HG03575 (cell line): ENCODE measurements at regions not wholly inside any gene's neighbourhood (a gene's known extent, or its start where the extent isn't known, plus 50 kb on each side); places are given as distances from the start of the nearest gene placed in this dataset.
"Not testable (repeated sequence)": the region's sequence is repeated elsewhere in the genome, so short reads cannot be mapped to it uniquely, and the experiment has no call there.

Experiments
- ATAC-seq: cut with Tn5 transposase; IDR thresholded peaks from one replicate; pipeline ENCODE4 v1.9.1; 2021; ENCODE audit not compliant: unreplicated experiment, insufficient number of reproducible peaks, low FRiP score; ENCODE audit errors: extremely low read depth

GRCh38 chr10:32217216-32217615 lies 129.7 kb downstream of the EPC1 start:
- ATAC-seq = no peak

DNA sequence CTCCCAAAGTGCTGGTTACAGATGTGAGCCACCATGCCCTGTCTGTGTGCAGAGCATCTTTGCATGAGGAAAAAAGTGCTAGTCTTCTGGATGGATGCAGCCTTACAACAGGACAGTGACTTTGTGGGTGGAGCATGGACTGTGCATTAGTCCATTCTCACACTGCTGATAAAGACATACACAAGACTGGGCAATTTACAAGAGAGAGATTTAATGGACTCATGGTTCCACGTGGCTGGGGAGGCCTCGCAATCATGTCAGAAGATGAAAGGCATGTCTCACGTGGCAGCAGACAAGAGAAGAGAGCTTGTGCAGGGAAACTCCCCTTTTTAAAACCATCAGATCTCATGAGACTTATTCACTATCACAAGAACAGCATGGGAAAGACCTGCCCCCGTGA lies 133.1 kb downstream of the EPC1 start:
- ATAC-seq = not testable (repeated sequence)

DNA sequence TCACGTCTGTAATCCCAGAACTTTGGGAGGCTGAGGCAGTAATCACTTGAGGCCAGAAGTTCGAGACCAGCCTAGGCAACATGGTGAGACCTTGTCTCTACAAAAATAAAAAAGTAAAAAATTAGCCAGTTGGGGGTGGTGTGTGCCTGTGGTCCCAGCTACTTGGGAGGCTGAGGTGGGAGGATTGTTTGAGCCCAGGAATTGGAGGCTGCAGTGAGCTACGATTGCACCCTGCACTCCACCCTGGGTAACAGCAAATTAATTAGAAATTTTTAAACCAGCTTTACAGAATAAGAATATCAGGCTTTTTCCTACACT lies 136.0 kb downstream of the EPC1 start:
- no peak for ATAC-seq

DNA sequence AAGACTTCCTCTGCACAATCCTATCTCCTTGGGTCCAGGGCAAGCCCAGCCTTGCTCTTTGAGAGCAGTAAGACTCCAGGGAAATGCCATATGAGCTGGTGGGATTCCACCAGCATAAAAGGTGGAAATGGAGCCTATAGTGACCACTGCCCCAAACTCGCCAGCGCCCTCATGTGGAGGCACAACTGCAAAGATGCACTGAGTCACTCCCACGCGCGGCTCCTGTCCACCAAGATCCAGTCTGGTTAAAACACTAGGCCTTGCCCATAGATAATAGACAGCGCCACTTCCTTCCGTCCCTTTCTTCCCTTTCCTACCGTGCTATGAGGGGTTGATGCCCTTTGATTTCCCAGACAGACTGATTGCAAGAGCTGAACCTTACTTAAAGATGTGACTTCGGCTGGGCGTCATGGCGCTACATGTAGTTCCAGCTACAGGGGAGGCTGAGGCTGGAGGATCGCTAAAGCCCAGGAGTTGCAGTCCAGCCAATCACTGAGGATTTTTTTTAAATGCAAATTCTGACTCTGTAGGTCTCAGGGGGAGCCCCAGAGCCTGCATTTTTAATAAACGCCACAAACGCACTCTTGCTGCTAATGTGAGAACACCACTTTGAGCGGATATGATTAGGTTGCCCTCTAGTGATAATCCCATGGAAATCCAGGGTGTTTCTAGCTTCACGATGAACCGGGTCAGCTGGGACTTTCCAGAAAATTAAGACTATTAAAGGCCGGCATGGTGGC lies 136.5 kb downstream of the EPC1 start:
- ATAC-seq = no peak

- ATAC-seq = not testable (repeated sequence)
These were observed 139.0 kb downstream of the EPC1 start for GRCh38 chr10:32208005-32208404.

DNA sequence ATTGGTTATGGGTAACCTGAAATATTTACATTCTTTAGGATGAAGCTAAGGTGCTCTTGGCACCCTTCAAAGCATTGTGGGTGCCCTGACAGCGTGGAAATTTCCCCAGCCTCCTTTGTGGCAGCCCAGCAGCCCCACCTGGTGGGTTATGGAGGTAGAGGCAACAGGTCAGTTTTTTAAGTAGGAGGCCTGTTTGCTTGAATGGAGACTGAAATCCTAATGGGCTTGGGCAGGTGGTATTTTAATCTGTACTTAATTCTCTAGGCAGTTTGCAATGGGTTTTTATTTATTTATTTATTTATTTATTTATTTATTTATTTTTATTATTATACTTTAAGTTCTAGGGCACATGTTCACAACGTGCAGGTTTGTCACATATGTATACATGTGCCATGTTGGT lies 139.4 kb downstream of the EPC1 start:
- no peak for ATAC-seq

- ATAC-seq = no peak
These were observed 141.3 kb downstream of the EPC1 start for GRCh38 chr10:32205670-32206069.

- no peak for ATAC-seq
These were observed 142.4 kb downstream of the EPC1 start for GRCh38 chr10:32204606-32205005.

DNA sequence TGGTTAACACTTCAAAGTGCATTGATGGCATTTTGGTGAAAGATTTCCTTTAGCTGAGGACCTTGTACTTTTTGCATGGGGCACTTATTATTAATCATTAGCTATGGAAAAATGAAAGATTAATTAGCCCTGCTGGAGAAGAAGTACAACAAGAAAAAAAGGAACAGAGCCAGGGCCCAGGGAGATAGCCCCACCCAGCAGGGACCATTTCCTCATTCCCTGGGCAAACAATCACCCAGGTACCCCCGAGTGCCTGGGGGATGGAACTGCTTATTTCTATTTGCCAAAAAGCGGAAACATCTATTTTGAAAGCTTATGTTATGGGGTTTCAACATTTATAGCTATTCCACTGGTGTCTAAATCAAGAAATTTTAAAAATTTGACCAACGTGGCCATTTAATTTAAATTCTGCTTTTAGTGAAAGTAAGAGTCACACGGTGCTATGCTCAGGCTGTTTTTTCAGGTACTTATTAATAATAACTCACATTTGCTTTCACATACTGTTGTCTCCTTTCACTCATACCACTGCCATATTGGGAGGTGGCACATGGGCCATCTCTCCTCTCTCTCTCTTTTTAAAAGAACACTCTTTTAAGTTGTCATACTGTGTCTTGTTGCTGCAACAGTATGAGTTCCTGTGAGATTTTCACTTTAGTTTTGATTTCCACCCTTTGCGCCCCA lies 143.6 kb upstream of the KIF5B start:
- no peak for ATAC-seq

DNA sequence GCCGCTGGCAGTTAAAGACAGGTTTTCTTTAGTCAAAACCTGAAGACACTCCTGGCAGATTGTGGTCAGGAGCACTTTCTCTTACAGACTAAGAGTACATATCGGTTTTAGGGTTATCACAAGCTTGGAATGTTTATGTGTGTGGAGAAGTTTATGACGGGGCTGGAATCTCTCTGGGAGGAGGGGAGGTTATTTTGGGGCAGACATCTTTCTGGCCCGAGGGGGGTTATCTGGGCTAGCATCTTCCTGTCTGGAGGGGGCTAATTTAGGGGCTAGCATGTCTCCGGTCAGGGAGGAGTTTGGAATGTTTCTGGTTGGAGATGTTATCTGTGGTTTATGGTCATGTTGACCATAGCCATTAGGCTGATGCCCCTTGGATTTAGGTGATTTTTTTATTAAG lies 141.2 kb upstream of the KIF5B start:
- ATAC-seq = no peak

DNA sequence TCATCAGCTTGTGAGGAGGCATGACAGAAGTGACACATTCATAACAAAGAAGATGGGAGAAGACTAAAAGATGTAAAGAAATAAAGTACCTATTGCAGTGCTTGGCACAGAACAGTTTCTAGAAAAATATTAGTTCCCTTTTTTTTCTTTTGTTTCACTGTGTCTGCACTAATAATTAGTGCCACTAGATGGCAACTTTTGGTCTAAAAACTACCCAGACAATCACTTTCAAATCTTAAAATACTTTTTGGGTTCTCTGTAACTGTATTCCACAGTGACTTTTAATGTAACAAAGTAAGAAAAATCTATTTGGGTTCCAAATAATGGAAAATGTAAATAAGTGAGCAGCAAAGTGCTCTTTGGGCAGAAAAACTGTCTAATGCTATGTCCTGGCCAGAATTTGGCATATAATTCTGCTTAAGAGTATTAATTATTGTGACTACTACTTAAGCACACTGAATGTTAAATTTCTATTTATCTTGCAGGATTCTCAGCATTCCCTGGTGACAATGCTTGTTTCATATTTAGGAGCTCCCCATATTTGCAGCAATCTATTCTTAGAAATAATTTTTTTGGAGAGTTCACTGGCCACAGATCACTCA lies 134.8 kb upstream of the KIF5B start:
- no peak for ATAC-seq

DNA sequence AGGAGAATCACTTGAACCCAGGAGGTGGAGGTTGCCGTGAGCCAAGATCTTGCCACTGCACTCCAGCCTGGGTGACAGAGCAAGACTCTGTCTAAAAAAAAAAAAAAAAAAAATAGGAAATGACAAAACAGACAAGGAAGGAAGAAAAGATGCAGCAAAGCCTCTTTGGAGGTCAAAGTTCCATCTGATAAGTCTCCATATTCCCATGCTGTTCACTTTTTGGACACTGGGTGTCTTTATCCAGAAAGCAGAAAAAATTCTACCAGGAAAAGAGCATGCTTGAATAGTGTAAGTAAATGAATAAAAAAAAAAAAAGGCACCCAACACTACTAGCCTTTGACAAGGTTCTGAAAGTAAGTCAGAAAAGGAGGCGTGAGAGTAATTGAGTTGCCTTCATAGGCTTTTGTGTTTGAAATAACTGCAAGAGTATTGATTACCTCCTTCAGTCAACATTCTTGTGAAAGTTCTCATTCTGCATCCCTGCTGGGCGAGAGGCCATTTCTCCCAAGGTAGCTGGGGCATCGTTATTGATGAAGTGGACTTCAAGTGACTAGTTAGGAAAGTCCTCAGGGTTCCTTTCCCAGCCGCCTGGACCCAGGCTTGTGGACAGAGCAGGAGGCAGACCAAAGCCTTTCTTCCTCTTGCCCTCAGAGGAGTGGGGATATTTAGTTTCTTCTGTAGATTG lies 133.3 kb upstream of the KIF5B start:
- no peak for ATAC-seq

DNA sequence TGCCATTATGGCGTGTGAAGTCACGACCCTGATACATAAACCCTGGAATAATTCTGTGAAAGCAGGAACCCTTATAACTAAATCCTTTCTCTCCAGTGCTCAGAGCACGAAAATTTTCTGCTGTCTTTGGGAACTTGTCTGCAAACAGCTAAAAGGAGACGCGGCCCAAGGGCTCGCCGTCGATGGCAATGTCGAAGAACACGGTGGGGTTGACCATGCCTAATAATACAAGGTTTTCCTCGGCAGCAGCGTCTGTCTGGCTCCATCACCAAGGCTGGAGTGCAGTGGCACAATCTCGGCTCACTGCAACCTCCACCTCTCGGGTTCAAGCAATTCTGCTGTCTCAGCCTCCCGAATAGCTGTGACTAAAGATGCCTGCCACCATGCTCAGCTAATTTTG lies 132.4 kb upstream of the KIF5B start:
- not testable (repeated sequence) for ATAC-seq

- ATAC-seq = no peak
These were observed 131.5 kb upstream of the KIF5B start for GRCh38 chr10:32187686-32188085.

- ATAC-seq = not testable (repeated sequence)
These were observed 127.4 kb upstream of the KIF5B start for GRCh38 chr10:32183652-32184051.

DNA sequence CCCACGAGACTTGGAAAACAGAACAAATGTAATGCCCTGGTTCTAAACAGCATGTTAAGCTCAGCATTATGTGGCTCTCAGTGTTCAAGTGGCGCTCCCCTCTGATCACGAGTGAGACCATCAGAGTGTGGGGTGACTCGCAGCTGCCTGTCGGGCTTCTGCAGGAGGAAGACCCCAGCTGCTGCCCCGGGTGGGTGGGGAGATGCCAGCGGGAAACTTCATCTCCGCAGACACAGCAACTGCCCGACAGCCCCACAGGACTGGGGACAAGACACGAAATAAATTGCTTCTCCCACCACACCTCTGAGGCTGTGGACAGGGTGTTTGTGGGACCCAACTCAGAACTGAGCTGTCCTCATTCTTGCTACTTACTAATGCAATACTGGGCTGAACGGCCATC lies 126.3 kb upstream of the KIF5B start:
- ATAC-seq = no peak

DNA sequence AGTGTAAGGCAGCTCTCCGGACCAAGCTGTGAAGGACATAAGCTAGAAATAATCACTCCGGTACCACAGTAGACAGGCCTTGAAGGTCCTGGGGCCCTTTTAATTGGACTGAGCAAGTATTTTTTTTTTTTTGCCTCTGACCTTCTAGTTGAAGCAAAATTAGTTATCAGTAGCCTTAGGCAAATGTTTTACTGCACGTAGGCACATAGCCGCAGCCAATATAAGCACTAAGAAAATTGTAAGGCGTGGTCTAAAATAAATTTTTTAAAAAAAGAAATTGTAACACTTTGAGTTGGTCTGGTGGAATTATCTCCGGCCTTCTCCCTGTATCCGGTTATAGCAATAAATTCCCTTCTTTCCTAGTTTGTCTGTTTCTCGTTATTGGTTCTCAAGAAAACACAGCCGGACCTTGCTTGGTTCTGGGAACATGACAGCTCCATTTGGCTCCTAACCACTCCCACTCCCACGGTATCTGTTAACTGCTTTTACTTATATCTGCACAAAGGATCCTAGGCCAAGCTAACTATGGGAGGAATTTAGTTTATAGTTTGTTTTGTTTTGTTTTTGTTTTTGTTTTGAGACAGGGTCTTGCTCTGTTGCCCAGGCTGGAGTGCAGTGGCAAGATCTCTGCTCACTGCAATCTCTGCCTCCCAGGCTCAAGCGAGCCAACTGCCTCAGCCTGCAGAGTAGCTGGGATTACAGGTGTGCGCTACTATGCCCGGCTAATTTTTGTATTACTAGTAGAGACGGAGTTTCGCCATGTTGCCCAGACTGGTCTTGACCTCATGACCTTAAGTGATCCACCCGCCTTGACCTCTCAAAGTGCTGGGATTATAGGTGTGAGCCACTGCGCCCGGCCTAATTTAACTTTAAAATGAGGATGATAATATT lies 124.4 kb upstream of the KIF5B start:
- no peak for ATAC-seq

DNA sequence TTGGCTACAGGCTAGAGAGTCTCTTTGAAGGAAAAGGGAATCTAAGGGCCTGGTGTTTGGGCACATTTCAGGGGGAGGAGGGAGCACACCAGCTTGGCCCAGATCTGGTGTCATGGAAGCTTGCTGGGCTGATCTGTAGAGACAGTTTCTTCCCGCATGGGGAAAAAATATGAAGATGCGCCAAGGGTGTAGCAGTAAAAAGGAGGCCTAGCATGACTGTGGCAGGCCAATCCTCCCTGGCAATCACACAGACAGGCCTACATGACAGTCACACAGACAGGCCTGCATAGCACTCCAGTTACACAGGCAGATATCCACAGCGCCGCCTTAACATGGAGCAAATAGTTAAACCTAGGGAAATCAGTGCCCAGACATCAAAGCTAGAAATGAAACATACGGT lies 123.6 kb upstream of the KIF5B start:
- ATAC-seq = no peak

- ATAC-seq = not testable (repeated sequence)
These were observed 121.4 kb upstream of the KIF5B start for GRCh38 chr10:32177594-32177993.
